Esophagus mucosa (tissue), 1 donor: ENCODE measurements at regions not wholly inside any gene's neighbourhood (a gene's known extent, or its start where the extent isn't known, plus 50 kb on each side); places are given as distances from the start of the nearest gene placed in this dataset.

ENCODE experiments used
- ATAC-seq: fragments of 200-7000 bp; cut with Tn5 transposase; one replicate; pipeline ENCODE4 v1.9.1; 2020
- donor health status: DM: yes; HTN: yes; CAD: no.

DNA sequence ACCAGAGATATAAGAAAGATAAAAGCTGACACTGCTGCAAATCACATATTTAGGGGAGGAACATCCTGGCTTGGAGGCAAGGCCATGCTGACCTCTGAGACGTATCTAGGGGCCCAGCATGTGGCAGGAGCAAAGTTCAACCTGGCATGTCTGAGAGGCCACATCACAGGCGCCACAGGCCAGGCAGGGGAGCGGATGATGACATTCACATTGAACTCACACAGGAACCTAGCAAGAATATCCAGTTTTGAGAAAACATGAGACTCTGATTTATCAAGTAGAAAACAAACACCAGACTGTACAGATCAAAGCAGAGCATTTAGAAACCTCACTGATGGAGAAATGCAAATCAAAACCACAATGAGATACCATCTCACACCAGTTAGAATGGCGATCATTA lies 64.2 kb upstream of the STK32A start:
- no peak for ATAC-seq

DNA sequence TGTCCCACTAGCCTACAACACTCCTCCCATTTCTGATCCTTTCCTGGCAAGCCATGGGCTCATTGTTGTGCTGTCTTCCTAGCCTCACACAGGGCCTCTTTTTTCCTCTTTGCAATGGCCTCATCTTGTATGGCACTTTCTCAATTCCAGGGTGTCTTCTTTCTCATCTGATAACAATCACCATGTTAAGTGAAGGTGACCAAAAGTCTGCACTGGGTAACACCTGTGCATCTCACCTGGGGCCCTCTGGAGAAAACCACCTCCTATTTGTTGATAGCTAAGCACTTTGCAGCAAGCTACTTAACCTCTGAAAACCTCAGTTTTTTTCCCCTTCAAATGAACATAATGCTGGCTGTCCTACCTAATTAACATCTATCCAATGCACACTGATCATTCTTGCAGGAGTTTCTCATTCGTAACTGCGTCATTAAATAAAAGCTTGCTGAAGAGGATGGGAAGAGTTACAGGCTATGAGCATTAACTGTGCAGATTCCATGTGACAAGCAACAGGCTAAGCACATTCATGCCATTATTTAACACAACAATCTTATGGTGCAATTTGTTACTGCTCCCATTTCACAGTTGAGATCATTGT lies 60.1 kb upstream of the STK32A start:
- ATAC-seq: no peak

DNA sequence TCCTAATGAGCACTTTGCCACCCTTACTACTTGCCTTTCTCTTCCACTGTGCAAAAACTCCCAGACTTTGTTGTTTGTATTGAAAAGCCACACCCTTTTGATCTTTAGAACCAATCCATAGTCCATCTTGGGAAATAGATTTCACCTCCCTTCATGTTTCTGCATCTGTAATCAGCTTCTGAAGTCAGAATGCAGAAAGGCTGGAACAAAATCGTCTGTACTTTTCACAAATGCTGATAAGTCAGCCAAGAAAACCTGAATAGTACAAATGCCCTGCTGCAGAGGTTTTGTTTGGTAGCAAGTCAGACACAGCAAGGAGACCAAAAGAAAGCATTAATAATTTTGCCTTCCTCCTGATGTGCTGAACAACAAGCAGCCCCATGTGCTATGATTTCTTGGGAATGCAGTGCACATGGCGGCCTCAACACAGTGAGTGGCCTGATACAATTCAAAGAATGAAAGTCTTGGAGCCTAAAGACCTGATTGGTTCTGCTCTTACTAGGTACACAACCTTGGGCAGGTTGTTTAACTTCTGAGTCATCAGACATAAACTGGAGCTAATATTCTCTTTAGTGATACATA lies 59.2 kb upstream of the STK32A start:
- ATAC-seq: no peak

DNA sequence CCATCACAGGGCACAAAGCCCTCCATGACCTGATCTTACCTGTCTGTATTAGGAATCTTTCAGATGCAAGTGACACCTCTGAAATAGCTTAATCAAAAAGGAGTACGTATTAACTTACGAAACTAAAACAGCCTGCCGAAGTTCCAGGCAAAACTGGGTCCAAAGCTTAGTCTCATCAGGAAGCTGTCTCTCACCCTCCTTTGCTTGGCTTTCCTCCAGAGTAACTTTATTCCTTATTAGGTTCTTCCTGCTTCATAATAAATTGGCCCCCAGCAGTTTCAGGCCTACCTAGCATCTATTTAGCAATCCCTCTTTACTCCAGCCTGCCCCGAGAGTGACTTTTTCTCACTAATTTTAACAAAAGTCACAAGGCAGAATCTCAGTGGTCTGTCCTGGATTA lies 58.4 kb upstream of the STK32A start:
- no peak for ATAC-seq

DNA sequence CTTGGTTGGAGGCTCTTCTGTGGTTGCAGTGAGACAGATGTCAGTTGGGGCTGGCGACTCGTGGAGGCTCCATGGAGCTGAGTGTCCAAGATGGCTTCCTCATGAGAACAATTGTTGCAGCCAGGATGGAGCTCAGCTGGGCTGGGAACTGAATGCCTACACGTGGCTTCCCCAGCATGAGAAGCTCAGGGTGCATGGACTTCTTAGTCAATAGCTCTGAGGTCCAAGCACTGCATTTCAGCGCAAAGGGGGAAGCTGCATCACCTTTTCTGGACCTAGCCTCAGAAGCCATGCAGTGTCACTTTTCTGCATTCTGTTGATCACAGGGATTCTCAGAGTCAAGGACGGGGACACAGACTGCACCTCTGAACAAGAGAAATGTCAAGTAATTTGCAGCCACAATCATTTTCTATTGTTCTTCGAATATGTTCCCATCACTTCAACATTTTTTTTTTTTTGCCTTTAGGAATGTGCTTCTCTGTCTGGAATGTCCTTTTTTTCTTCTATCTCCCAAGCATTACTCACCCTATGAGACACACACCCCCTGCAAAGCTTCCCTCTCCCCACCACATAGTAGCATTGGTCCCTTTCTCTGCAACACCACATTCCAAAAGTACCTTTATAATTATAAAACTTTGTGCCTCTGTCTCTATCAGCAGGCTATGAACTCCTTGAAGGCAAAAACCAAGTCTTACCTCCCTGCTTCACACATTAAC lies 57.5 kb upstream of the STK32A start:
- ATAC-seq: no peak

DNA sequence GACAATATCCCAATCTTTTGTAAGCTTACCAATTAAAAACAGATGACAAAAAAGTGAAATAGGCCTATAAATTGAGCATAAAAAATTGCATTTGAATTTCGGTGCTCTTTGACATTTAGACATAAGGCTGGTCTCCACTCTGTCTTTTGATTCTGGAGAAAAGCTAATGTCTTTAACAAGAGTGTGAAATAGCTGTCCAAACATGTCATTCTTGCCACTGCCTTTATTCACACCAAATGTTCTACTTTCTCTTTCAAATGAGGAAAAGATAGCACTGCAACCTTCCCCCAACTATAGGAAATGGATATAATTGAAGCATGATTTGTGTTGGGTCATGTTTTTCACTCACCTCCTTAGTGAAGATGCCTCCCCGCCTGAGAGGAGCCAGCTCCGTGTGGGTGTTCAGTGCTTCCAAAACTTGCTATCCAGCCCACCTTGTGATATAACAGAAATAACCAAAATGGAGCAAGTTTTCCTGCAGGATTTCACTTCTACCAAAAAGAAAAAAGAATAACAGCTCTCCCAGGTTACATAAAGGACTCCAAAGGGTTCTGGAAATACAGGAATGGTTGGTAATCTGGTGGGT lies 55.2 kb upstream of the STK32A start:
- no peak for ATAC-seq

DNA sequence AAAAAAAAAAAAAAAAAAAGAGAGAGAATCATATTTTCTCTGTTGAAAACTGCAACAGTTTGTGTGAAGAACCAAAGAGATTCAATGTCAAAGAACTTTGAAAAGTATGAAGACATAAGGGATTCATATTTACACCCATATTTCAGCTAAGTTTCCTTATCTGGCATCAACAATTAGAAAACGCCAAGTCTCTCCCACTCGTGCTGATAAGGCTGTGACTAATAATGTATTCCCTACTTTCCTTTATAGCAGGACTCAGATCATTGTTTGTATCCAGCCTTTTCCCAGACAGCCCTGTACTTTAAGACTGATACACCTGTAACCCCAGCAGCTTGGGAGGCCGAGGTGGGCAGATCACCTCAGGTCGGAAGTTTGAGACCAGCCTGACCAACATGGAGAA lies 54.1 kb upstream of the STK32A start:
- no peak for ATAC-seq
